GM19395 (cell line): ENCODE measurements at regions not wholly inside any gene's neighbourhood (a gene's known extent, or its start where the extent isn't known, plus 50 kb on each side); places are given as distances from the start of the nearest gene placed in this dataset.

Source experiments
- ATAC-seq: cut with Tn5 transposase; IDR thresholded peaks from one replicate; pipeline ENCODE4 v1.9.1; 2021; ENCODE audit warnings: mild to moderate bottlenecking, moderate library complexity; ENCODE audit not compliant: unreplicated experiment

DNA sequence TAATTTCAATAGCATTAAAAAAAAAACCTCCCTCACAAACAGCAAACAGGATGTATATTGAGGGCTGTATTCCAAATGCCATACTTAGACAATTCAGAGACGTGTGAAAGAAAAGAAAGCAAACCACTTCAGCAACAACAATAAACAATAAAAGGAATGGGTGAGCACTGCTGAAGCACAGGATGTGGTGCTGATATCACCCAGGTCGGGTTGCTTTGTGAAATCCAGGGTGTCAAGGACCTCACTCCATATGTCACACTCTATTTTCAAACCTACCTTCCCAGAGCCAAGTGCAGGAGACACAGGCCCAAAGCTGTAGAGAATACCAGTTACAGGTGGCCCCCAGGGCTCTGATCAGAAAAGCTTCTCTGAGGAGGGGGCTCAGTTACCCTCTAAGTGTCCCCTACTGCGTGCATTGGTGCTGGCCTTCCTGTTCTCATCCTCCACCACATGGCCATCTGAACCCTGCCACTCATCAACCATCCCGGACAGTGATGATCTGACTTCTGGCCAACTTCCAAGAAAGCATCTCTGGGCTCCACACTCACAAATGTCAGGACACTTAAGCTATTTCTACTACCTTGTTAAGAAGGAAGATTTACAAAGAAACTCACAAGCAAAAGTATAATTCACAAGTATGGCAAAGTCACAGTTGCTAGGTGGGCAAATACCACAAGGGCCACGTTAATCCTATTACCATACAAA, 363.0 kb downstream of the SS18 start:
- ATAC-seq = no peak

GRCh38 chr18:25726298-25726697, 364.1 kb downstream of the SS18 start:
- no peak for ATAC-seq

- ATAC-seq = no peak
Measured at GRCh38 chr18:25725501-25725900, 364.9 kb downstream of the SS18 start.

DNA sequence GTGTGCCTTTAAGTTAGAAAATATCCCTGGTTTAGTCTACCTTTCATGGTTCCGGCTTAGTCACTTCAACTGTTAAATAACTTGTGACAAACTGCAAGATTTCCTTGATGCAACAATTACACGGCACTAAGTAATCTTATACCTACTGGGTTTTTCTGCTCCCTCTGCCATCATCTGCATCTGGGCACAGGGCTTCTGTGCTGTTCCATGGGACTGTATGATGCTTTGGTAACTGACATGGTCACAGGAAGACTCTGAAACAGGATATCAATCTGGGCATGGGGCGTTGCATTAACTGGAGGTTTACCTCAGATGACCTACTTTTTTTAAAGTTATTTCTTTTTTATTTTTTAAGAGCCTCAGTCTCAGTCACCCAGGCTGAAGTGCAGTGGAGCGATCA, 365.4 kb downstream of the SS18 start:
- ATAC-seq = no peak

DNA sequence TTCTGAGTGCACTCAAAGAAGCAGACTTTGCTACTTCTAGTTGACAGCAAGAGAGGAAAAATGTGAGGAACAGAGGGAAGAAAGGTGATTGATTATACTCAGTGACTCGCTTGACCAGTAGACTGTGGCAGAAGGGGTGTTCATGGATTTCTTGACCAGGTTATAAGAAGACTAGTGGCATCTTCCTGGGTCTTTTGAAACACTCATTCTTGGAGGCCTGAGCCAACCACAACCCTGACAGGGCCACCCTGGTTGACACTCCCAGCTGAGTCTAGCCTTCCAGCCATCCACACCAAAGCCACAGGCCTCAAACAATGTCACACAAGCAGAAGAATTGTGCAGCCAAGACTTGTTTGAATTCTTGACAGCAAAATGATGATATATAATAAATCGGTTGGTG, 366.3 kb downstream of the SS18 start:
- ATAC-seq = no peak

- no peak for ATAC-seq
Measured at GRCh38 chr18:25713103-25713502, 361.1 kb upstream of the ZNF521 start.

DNA sequence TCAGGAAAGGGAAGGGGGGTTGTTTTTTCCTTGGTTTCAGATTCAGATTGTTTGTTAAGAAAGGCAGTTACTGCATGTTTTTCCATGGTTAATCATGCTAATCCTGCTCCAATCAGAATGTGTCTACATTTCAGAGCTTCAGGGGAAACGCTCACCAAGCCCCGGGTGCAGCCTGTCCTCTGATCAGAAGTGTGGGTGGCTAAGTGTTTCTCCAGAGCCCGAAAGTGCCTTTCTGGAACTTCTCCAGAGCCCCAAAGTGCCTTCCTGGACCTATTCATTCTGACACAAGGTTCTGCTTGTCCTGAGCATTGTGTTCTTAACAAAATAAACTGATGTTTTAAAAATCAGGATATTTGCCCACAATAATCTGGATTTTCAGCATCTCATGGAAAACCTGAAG, 359.0 kb upstream of the ZNF521 start:
- ATAC-seq = no peak

- no peak for ATAC-seq
Measured at GRCh38 chr18:25705650-25706049, 353.7 kb upstream of the ZNF521 start.

DNA sequence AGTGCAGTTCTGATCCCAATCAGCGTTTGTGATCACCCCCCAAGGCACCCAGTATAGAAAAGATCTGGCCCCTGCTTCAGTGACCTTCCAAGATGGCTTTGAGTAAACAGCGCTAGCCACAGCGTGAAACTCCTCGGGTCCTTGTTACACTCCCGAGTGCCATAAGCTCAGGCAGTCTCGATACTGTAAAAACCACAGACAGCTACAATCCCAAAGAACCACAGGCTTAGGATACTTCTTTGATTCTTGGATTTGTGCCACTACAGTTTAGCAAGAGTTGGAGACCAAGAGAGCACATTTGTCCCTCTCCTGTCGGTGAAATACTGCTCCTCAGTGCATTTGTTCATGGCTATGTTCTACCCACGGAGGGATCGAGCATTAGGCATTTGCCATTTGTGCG, 352.5 kb upstream of the ZNF521 start:
- no peak for ATAC-seq

GRCh38 chr18:25704071-25704470, 352.1 kb upstream of the ZNF521 start:
- no peak for ATAC-seq

GRCh38 chr18:25701821-25702220, 349.9 kb upstream of the ZNF521 start:
- no peak for ATAC-seq

- no peak for ATAC-seq
Measured at GRCh38 chr18:25686960-25687500, 335.1 kb upstream of the ZNF521 start.

- ATAC-seq = no peak
Measured at GRCh38 chr18:25685088-25685487, 333.1 kb upstream of the ZNF521 start.

DNA sequence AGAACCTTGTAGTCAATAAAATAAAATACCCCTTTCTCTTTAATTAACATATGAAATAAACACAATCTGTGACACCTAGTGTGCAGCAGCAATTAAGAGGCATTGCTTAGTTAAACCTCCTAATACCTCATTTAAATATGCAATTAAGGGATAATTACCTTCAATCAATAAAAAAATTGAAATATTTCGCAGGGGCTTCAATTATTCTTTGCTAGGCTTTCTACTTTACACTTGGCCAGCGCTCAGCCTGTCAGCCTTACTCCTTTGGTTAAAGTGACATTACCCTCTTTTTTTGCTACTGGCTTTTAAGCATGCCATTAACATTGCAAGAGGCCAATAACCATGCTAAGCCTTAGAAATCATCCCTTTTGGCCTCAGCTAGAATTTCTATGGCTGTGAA, 327.5 kb upstream of the ZNF521 start:
- no peak for ATAC-seq

GRCh38 chr18:25678221-25678620, 326.3 kb upstream of the ZNF521 start:
- ATAC-seq = no peak

GRCh38 chr18:25675123-25675850, 323.3 kb upstream of the ZNF521 start:
- ATAC-seq = no peak

DNA sequence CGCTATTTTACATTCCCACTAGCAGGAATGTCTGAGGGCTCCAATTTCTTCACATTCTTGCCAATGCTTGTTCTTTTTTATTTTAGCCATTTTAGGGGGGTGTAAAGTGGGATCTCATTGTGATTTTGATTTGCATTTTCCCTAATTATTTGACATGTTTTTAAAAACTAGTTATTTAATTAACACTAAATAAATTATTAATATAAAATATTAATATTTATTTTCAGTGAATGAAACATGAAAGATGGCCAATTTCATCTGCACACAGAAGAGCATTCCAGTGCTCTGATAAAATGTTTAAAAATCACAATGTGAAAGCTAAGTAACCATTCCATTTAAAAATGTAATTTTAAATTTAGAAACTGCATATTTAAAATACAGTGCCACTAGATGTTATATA, 322.2 kb upstream of the ZNF521 start:
- no peak for ATAC-seq

DNA sequence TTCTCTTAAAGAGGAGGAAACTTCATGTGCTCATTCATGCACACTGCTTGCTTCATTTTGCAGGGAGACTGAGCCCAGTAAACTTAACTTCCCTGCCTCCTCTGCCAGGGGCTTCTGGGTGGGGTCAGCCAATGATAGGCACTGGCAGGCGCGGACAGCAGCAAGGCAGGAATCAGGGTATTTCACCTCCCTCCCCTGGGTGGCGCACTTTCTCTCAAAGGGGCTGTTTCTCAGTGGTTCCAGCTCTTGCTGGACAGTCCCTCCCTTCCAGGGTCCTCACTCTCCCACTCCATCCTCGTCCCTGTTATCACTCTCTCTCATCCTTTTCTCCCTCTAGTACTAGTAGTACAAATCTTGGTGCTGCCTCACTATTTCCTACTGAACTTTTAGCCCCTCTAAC, 320.5 kb upstream of the ZNF521 start:
- no peak for ATAC-seq

GRCh38 chr18:25669741-25670140, 317.8 kb upstream of the ZNF521 start:
- ATAC-seq = no peak

DNA sequence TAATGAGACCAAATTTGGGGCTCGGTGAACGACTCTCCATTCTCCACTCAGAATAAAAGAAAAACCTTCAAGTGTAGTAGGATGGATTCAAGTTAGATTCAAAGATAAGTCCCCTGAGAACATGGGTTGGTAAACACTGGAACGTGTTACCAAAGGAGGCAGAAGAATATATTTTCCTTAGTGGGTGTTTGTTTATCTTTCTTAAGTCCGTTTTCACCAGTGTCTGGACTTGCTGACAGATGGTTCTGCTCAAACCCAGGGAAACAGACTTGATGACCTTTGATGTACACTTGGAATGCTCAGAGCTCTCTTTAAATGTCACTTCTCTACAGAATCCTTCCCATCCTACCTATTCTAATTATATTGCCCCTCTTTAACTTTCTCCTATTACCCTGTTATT, 310.3 kb upstream of the ZNF521 start:
- no peak for ATAC-seq

DNA sequence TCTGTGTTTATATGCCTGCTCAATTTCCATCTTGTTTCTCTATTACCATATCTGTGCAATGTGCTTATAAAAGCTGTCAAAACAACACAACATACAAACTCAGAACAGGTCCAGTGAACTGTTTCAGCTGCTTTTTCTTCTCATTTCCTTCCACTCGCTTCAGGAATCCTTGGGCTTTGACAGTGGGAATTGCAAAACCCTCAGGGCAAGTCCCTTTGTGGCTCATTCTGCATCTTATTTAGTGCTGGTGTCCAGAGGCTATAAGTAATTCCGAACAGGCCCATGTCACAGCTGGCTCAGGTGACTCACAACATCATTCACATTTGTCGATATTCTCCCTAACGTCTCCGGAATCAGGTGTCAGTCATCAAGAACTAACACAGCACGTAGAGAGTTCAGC, 309.9 kb upstream of the ZNF521 start:
- ATAC-seq = no peak

GRCh38 chr18:25659541-25659940, 307.6 kb upstream of the ZNF521 start:
- ATAC-seq = no peak
